Upper lobe of left lung (tissue), 4 donors: ENCODE measurements at regions not wholly inside any gene's neighbourhood (a gene's known extent, or its start where the extent isn't known, plus 50 kb on each side); places are given as distances from the start of the nearest gene placed in this dataset.

ENCODE experiments used
- POLR2A ChIP-seq, 4 donors: fragments of 450-650 bp; IDR thresholded peaks; one replicate each; pipeline ENCODE4 v1.5.1; 2016 to 2017; ENCODE audit warnings: antibody characterized with exemption in 4 of 4, mild to moderate bottlenecking in 2 of 4
- TF ChIP-seq, protein P1 (sequence below), 6 experiments: fragments of 450-650 bp in 4 of 6; fragments of 200-600 bp in 2 of 6; sonication (generic) in 2 of 6; IDR thresholded peaks; one replicate each; pipeline ENCODE4 v1.5.1; 2016 to 2019; ENCODE audit warnings: antibody characterized with exemption in 6 of 6

DNA sequence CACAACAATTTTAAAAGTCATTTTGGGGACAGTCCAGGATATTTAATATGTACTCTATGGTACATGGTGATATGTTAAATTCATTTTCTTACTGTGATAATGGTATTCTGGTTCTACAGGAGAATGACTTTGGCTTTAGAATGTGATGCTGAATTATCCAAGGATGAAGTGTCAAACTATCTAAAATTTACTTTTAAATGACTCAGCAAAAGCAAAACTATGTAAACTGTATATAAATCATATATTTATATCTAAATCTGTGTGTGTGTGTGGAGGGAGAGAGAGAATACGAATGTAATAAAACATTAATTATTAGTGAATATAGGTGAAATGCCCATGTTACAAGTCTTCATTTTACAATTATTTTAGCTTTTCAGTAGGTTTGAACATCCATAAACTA lies 733.8 kb upstream of the CA10 start:
- TF ChIP-seq, protein P1, sequence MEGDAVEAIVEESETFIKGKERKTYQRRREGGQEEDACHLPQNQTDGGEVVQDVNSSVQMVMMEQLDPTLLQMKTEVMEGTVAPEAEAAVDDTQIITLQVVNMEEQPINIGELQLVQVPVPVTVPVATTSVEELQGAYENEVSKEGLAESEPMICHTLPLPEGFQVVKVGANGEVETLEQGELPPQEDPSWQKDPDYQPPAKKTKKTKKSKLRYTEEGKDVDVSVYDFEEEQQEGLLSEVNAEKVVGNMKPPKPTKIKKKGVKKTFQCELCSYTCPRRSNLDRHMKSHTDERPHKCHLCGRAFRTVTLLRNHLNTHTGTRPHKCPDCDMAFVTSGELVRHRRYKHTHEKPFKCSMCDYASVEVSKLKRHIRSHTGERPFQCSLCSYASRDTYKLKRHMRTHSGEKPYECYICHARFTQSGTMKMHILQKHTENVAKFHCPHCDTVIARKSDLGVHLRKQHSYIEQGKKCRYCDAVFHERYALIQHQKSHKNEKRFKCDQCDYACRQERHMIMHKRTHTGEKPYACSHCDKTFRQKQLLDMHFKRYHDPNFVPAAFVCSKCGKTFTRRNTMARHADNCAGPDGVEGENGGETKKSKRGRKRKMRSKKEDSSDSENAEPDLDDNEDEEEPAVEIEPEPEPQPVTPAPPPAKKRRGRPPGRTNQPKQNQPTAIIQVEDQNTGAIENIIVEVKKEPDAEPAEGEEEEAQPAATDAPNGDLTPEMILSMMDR (IDR thresholded peaks at IDR 0.05): no peak
- no peak for TF ChIP-seq POLR2A (IDR thresholded peaks at IDR 0.05)
